ENCODE measurements at regions not wholly inside any gene's neighbourhood (a gene's known extent, or its start where the extent isn't known, plus 50 kb on each side); places are given as distances from the start of the nearest gene placed in this dataset.
A peak's percentile ranks its signal among the peaks of the same experiment; 100 is the strongest.

DNA sequence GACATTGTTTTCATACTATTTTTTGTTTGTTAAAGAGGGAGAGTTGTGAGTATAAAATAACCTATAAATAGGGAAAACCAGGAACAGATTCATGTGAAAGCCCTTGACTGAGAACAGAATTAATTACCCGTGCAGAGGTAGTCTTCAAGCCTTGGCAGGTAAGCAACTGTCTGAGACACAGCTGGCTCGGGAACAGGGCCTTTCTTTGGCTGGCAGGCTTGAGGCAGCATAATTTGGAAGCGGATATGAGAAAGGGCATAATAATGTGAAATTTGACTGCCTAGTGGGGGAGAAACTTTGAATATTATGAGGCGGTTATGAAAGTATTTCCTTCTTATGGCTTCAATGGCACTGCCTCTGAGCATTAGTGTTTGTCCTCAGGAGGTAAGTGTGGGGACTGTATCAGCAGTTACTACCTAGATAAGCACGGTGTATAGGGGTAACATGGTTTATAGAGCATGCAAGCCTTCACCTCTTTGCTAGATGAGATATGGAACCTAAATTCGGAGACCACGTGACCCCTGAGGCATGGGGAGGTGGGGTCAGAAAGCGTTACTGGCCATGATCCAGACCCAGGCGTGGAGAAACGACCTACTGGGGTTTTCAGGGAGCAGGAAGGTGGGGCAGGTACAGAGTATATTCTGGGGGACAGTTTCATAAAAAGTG, 210.2 kb upstream of the GAS1 start:
- DNase-seq (ENCODE audit: low spot score), result peak; percentile 11

DNA sequence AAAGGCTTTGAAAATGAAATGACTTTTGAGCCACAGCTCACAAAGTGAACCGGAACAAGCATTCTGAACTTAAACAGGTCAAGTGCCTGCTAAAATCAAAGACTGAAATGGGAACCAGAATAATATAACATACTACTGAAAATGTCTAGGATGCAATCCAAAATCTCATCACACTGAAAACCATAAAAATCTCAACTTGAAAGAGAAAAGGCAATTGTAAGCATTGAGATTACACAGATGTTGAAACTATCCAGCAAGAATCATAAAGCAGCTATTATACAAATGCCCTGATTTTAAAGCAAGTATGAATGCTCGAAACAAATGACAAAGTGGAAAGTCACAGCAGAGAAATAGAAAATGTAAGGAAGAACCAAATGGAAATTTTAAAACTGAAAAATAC, 211.5 kb upstream of the GAS1 start:
- DNase-seq (ENCODE audit: low spot score), result no peak

DNA sequence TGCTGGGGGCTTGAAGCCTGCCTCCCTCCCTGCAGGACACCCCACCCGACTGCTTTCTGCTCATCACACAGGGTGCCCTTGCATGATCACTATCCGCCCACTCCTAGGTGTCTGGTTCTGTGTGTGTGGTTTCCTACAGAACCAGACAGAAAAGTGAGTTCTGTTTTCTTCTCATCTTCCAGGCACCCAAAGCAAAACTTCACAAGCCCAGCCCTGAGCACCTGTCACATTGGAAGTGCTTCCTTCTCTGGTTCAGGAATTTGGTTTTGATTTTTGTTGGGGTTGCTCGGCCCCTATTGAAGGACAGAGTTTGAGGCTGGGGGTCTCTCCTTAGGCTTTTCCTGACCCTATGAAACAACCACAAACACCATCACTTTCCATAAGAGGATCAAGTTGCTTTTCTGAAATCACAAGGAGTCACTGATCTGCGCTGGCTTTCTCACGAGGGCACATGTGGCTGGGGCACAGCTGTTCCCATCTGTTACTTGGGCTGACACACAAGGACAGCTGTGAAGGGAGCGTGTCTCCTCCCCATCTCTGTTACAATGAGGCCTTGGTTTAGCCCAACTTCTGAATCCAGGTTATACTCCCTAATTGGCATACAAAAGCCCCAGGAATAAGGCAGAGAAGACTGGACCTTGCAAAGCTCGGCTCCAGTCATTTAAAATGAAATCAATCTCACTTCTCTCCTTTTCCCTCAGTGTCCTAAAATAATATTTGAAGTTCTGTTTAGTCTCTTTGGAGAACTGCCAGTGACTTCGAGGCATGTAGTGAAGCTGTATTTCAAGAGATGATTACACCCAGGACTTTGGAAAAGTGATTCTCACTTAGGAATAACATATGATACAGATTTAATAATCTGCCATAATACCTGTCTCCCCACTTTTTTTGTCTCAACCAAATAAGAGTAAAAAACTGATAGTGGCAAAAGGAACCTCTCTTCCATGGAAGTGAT, 213.1 kb upstream of the GAS1 start:
- no peak for DNase-seq (ENCODE audit: low spot score)

DNA sequence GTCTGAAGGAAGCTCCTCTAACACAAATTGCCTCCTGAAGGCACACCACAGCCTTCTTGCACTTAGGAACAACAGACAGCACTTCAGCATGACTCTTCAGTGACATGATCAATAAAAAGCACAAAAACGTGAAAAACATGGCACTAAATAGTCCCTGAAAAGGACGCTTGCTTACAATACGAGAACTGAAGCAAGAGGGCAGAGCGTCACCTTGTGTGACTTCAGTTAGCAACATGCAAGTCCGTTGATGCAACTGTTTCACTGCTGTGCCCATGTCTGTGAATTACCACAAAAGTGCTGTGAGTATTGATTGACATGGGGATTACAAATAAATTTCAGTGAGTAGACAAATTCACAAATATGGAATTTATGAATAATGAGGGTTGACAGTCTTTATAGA, 219.9 kb upstream of the GAS1 start:
- DNase-seq (ENCODE audit: low spot score), result no peak

DNA sequence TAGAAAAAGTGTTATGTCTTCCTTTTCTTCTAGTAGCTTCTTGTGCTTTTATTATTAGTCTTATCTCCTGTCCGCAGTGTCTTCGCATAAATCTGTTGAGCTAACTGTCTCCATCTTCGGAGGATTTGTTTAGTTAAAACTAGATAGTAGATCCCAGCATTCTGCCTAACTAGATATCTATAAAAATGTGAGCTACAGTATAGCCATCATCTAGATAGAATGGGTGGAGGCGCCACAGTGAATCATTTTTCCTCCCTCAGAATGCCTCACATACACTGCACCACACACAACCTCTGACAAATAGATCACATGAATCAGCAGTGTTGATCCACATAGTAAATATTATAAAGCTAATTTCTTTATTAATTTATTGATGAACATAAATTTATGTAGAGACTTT, 220.3 kb upstream of the GAS1 start:
- no peak for DNase-seq (ENCODE audit: low spot score)

DNA sequence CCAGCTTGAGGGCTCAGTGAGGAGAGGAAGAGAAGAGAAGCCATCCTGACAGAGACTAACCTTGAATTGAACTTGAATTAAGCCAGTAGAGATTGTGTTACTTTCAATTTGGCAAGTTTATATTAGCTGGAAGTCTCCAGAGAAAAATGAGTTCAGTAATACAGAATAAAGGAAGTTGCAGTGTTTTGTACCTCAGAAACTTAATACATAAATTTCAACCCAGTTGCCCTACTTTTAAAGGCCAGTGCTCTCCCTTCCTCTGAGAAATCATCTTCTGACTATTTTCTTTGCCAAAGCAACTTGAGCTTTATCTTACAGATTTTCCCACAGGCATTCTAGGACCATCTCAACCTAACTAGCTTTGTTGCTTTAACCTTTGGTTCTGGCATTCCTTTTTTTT, 231.0 kb upstream of the GAS1 start:
- no peak for DNase-seq (ENCODE audit: low spot score)

DNA sequence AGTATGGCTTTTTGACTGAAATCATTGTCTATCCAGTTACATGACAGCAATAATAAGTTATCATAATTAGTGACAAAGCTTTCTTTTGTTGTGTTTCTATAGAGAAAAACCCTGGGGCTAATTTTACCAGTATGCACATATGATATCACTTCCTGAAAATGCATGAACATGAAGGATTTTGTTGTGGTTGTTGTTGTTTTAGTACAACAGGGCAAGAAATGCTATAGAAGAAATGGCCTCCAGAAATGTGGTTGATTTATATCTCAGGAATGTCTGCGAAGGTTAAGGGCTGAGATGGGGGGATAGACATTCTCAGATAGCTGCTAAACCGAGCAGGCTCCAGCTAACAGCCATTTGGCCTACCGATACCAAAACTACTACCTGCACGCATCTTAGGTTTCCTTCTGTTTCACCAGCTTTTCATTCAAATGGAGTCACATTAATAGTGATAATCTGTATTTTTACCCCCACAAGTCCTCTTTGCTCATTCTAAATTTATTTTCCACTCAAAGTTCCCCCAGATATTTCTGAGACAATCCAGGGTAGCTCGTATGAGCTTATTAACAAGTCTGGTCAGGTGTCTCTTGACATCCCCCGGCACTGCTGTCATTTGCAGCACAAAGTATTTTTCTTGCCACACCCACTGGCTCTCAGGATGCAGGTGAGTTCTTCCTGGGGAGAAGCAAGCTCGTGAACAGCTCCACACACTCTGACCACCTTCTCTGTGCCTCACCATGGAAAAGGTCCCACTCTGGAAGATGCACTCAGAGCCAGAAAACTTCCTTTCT, 232.4 kb upstream of the GAS1 start:
- DNase-seq (ENCODE audit: low spot score), result no peak

DNA sequence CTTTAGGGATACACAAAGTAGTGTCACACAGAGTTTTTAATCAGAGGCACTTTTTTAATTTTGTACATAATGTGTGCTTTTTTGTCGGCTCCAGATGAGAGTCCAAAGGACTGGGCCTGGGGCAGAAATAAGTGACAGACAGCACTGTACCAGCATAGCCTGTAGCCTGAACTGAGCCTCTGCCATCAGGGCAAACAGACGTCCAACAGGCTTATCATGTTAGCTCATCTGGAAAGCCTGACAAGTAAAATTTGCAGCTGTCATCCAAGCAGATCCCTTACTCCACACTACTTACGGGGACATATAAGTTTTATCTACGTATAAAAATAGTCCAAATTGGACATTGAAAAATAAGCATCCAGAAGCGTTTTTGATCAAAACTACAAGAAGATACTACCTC, 233.1 kb upstream of the GAS1 start:
- no peak for DNase-seq (ENCODE audit: low spot score)

DNA sequence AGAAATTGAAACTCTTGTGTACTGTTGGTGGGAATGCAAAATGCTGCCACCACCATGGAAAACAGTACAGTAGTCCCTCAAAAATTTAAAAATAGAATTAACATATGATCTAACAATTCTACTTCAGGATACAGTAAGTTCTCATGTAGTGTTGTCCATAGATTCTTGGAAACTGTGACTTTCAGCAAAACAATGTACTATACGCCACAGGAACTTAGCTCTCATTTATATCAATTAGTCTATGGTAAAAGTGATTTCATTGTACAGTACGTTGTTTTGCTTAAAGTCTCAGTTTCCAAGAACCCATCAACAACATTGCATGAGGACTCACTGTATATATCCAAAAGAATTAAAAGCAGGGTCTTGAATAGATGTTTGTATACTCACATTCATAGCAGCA, 233.5 kb upstream of the GAS1 start:
- no peak for DNase-seq (ENCODE audit: low spot score)

DNA sequence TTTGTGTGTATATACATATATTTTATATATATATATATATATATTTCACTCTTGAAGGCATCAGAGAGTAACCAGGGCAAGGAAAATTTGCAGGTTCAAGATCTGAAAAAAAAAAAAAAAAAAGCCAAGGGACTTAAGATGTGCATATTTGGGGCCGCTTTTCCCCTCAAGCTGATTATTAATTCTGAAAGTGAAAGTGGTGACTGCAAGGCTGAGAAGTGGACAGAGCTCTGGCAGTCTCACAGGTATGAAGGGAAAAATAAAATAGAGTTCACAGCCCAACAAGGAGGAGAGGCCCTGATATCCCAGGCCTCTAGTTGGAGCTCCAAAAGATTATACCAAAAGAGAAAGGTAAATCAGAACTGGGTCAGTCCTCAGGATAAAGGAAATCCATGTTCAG, 234.4 kb upstream of the GAS1 start:
- DNase-seq (ENCODE audit: low spot score), result no peak

DNA sequence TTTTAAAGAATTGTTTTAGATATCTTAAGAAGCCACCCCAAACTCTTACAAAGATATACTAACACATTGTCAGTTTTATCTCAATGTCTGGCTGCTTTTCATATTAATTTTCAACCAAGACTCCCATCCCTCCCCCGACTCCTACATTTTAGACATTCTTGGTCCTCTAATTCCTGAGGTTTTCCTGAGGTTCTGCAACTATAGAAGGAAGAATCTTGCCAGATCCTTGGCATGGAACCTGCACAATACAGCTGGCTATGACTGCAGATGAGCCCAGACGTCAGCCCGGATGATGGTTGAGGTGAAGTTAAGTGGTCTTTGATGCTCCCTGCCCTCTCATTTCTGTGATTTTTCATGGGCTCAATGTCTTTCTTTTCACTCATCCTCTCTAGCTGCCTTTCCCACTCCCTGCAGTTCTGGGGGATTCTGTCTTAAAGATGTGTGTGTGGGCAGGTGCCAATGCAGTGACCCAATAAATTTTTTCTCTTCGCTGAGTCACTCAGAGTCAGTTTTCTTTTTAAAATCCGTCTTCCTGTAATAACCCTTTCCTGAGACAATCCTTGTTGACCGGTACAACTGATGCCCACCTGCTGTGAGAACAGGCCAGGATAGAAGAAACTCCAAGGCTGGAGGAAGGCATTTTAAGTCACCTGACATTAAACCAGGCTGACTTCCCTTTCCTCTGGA, 237.8 kb upstream of the GAS1 start:
- DNase-seq (ENCODE audit: low spot score), result no peak

DNA sequence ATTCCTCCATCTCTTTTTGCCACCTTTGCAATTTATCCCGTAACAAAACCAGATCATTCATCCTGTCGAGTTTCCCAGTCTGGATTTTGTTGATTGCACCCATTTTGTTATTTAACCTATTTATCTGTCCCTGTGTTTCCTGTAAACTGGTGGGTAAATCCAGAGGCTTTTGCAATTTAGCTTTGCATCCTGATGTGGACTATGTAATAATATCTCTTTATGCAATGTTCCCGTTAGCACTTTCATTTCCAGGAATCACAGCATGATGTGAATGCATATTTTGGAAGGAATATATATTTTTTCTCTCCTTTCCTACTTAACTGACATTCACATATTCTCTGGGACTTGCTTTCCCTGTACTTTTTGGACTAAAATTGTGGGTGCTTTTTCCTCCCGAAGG, 240.3 kb upstream of the GAS1 start:
- no peak for DNase-seq (ENCODE audit: low spot score)

DNA sequence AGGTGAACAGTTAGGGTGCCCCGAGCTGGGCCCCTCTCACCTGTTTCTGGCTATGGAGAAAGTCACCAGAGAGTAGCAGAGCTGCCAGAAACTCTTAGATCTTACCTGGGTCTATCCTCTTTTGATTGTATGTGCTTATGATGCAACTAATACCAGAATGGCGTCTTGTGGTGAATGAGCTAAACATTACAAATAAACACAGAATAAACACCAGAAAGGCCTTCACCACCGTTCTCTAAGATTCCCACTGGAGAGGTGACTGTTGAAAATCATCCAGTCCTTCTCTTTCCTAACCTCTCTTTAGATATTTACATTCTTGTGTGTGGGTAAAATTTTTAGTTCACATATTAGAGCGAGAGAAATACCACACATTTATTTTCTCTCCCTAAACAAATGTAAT, 241.7 kb upstream of the GAS1 start:
- no peak for DNase-seq (ENCODE audit: low spot score)

DNA sequence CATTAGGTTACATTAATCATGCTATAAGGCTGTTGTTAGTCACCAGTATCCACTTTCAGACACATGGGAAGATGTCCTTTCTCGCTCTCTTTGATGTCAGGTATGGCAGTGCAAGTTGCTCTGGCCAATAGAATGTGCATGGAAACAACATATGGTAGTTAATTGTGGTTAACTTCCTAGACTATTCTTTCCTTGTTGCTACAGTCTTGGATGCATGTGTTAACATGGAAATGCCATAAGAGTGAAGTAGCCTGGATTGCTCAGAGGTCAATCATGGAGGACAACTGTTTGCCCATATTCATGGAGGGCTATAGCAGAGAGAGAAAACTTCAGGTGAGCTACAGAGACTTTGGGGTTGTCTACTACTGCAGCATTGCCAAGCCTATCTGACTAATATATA, 245.8 kb upstream of the GAS1 start:
- DNase-seq (ENCODE audit: low spot score), result no peak

DNA sequence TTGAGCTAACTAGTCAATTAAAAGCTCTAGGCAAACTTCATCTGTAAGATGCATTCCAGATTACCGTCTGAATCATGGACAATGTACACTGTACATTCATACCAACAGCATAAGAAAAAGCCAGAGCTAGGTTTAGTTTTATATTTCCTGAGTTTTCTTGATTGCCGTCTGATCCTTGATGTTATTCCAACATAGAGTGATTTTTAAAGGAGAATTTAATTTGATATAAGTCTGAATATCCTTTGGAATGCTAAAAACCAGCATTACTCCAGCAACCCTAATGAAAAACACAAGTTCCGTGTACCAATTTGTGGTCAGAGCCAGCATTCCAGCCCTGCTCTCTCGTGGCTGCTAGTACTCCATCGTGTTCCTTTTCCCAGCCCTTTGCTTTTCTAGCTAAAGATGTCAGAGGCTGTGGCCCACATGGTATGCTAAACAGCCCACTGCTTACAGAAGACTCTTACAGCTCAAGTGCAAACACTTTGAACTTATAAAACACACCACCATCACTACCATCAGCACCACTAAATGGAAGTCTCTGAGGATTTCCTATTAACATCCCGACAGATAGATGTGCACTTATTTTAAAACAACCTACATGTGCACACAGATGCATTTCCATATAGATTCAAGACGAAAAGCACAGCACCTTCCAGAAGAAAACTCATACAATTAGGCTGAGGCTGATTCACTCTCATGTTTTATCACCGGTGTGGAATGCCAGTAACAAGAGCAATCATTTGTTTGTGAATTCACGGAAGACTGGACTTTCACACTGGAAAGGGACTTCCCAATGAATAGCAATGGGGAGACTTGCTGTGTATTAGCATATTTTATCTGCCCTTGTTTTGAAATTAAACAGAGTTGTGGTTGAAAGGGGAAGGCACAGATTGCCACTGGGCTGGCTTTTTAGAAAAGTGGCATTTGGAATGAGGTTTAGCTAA, 246.9 kb upstream of the GAS1 start:
- no peak for DNase-seq (ENCODE audit: low spot score)

DNA sequence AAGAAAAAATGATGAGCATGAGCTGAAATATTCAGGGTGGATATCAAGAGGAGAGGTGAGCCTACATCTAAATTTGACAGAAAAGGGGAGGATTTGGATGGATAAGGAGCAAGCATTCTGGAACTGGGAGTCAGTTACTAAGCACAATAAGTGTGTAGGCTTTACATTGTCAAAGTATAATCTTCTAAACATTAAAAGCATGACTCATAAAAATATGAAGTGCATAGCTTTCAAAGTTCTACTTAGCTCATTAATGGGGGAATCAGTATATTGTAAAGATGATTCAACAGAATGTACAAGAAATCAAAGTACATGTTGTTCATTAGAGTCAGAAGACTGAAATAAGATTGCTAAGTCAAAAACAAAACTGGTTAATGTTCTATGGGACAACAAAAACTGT, 248.0 kb upstream of the GAS1 start:
- no peak for DNase-seq (ENCODE audit: low spot score)

DNA sequence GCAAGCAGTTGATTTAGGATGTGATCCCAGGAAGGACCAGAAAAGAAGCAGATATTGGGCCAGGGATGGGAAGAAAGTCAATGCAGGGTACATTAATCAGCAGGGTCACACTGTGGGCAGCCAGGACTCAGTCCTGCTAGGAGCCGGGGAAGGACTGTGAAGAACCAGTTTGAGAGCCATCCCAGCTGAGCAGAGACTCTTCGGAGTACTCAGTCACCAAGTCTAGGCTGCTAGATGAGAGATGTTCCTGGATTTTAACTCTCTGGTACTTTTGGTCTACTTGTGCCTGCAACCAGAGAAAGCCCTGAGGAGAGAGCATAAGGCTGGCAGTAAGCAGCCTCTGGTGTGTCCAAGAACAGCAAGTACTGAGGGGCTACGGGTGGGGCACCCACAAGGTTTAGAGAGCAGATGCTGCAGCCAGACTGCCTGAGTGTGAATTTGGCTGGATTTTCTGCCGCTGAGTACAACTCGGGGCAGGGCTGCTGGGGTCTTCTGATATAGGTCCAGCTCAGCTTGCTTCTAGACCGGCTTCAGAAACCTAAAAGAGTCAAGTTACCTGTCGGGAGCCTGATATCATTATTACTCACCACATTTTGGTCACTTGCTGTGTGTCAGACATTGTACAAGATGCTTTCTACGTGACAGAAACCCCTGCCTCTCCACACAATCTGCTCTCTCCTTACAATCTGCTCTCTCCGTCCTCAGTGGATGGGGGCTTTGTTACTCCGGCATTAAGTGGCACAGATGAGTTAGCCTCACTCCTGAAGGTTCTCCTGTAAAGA, 250.2 kb upstream of the GAS1 start:
- no peak for DNase-seq (ENCODE audit: low spot score)

DNA sequence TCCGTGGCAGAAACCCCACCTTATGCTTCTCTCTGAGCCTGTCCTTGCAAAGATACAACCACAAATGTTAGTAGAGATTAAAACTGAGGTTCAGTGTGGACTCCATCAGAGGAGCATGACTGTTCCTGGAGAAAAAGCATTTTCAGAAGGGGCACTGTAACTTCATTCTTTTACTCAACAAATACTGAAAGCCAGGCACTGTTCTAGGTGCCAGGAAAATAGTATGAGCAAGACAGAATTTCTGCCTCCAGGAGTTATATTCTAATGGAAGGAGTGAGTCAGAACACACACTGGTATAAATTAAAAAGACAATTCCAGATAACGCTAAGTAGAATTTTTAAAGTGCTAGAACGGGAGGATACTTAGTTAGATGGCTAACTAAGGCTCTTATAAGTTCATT, 251.4 kb upstream of the GAS1 start:
- DNase-seq (ENCODE audit: low spot score), result no peak

DNA sequence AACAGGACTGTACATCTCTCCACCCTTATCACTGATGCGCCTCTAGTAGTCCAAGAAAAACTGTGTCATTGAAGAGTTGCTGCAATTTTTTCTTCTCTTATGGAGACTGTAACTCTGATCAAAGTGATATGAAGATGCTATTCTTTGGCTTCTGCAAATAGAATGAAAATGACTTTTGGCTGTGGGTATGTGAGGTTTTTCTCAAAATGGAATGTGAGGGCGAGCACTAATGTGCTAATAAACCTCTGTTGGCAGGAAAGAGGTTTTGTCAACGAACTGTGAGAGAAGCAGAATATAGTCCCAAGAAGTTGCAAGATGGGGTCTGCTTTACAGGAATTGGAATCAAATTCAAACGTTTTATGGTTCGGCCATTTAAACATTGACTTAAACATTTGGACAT, 252.0 kb upstream of the GAS1 start:
- no peak for DNase-seq (ENCODE audit: low spot score)

DNA sequence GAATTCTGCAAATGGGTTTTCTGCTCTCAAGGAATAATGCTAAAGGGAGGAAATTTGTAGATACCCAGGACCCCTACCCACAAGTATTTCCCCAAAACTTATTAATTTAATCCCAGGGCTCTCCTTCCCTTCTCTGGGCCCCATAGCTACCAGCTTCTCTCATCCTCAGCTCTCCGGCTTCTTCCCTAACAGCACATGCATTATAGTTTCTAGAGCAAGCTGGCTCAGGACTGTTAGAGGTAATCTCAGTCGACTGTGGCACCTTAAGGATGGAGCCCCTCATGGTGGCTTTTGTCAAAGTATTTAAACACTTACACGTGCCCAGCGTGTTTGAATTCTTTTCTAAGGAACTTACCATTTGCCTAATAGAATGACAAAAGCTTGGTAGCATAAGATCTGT, 252.5 kb upstream of the GAS1 start:
- DNase-seq (ENCODE audit: low spot score), result no peak
